WTC11 (cell line): ENCODE measurements at regions not wholly inside any gene's neighbourhood (a gene's known extent, or its start where the extent isn't known, plus 50 kb on each side); places are given as distances from the start of the nearest gene placed in this dataset.

ENCODE experiments used
- CREM ChIP-seq: sonication (generic); formaldehyde crosslinking; IDR thresholded peaks from 2 replicates; pipeline ENCODE4 v1.8.1; 2022; ENCODE audit warnings: mild to moderate bottlenecking, missing genetic modification reagents, moderate library complexity
- ESRRA ChIP-seq: sonication (generic); formaldehyde crosslinking; IDR thresholded peaks from 2 replicates; pipeline ENCODE4 v1.8.1; 2022; ENCODE audit warnings: mild to moderate bottlenecking, missing genetic modification reagents, borderline replicate concordance
- NFE2L1 ChIP-seq: sonication (generic); formaldehyde crosslinking; IDR thresholded peaks from 2 replicates; pipeline ENCODE4 v1.8.1; 2023; ENCODE audit warnings: missing genetic modification reagents
- SP1 ChIP-seq: sonication (generic); formaldehyde crosslinking; conservative IDR thresholded peaks from 2 replicates; pipeline ENCODE4 v1.8.1; 2022; ENCODE audit warnings: missing genetic modification reagents
- TCF7 ChIP-seq: sonication (generic); formaldehyde crosslinking; IDR thresholded peaks from 2 replicates; pipeline ENCODE4 v1.8.0; 2022; ENCODE audit warnings: mild to moderate bottlenecking, low read depth, missing genetic modification reagents, moderate library complexity
- TEAD4 ChIP-seq: sonication (generic); formaldehyde crosslinking; IDR thresholded peaks from 2 replicates; pipeline ENCODE4 v1.8.0; 2022; ENCODE audit warnings: mild to moderate bottlenecking, missing genetic modification reagents
- ZBTB21 ChIP-seq: sonication (generic); formaldehyde crosslinking; IDR thresholded peaks from 2 replicates; pipeline ENCODE4 v1.8.1; 2023; ENCODE audit warnings: mild to moderate bottlenecking, missing genetic modification reagents, borderline replicate concordance
- TF ChIP-seq, protein P1 (sequence below): fragments of 200-600 bp; IDR thresholded peaks from 2 replicates; pipeline ENCODE4 v1.8.0; 2022; ENCODE audit warnings: antibody characterized with exemption
- TF ChIP-seq, protein P2 (sequence below): sonication (generic); formaldehyde crosslinking; IDR thresholded peaks from 2 replicates; pipeline ENCODE4 v1.8.1; 2022; ENCODE audit warnings: mild to moderate bottlenecking, moderate library complexity, missing genetic modification reagents

DNA sequence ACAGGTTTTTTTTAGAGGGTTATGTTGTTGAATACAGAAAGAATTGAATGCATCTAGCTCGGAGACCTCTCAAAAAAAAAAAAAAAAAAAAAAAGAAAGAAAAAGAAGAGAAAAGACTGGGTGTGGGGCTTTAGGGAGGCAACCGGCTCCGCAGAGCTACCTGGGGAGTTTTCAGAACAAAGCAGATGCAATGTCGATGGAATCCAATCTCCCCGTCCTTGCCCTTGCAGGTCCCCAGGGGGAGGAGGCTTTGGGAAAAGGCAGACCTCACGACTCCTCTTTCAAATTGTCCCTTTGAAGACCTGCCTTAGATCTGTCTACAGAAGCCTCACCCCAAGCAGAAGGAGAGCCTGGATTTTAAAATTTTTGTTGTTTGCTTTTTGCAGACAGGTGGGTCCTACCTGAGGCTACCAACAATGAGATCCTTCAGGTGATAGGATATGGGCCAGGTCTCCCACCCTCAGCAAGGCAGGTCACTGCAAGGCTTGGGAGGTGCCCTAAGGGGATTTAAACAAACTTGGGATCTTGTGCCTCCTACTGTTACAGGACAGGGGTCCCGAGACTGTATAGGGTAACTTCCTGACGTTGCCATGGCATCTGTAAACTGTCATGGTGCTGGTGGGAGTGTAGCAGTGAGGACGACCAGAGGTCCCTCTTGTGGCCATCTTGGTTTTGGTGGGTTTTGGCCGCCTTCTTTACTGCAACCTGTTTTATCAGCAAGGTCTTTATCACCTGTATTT lies 75.2 kb upstream of the PRKX start:
- TF ChIP-seq, protein P1, sequence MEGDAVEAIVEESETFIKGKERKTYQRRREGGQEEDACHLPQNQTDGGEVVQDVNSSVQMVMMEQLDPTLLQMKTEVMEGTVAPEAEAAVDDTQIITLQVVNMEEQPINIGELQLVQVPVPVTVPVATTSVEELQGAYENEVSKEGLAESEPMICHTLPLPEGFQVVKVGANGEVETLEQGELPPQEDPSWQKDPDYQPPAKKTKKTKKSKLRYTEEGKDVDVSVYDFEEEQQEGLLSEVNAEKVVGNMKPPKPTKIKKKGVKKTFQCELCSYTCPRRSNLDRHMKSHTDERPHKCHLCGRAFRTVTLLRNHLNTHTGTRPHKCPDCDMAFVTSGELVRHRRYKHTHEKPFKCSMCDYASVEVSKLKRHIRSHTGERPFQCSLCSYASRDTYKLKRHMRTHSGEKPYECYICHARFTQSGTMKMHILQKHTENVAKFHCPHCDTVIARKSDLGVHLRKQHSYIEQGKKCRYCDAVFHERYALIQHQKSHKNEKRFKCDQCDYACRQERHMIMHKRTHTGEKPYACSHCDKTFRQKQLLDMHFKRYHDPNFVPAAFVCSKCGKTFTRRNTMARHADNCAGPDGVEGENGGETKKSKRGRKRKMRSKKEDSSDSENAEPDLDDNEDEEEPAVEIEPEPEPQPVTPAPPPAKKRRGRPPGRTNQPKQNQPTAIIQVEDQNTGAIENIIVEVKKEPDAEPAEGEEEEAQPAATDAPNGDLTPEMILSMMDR, result no peak
- no peak for TF ChIP-seq TEAD4
- TF ChIP-seq NFE2L1, result no peak
- TF ChIP-seq, protein P2, sequence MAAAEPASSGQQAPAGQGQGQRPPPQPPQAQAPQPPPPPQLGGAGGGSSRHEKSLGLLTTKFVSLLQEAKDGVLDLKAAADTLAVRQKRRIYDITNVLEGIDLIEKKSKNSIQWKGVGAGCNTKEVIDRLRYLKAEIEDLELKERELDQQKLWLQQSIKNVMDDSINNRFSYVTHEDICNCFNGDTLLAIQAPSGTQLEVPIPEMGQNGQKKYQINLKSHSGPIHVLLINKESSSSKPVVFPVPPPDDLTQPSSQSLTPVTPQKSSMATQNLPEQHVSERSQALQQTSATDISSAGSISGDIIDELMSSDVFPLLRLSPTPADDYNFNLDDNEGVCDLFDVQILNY (CRISPR knock-in tag), result no peak
- TF ChIP-seq ESRRA (CRISPR knock-in tag), result no peak
- TF ChIP-seq SP1 (CRISPR knock-in tag), result no peak
- no peak for TF ChIP-seq ZBTB21 (CRISPR knock-in tag)
- TF ChIP-seq CREM, result no peak
- TF ChIP-seq TCF7 (CRISPR knock-in tag), result no peak
